CD14-positive monocyte (primary cell): ENCODE measurements at regions not wholly inside any gene's neighbourhood (a gene's known extent, or its start where the extent isn't known, plus 50 kb on each side); places are given as distances from the start of the nearest gene placed in this dataset.

ENCODE experiments used
- DNase-seq, 3 donors: peaks; one replicate each; pipeline ENCODE4 v3.0.0-alpha.2; 2011 to 2022
- H2AFZ ChIP-seq: 2 replicates; pipeline ENCODE4 v1.6.0; 2012; ENCODE audit warnings: mild to moderate bottlenecking, low read depth, low read length, inconsistent platforms; ENCODE audit not compliant: insufficient read depth, poor library complexity, severe bottlenecking
- H3K27ac ChIP-seq, 2 donors: 1 replicate in 1 of 2; 2 replicates in 1 of 2; pipeline ENCODE4 v1.5.1; 2012 to 2013; ENCODE audit warnings: low read length in 2 of 2, control low read depth in 1 of 2, inconsistent platforms in 1 of 2, low read depth in 1 of 2, mild to moderate bottlenecking in 1 of 2
- H3K27me3 ChIP-seq, 2 donors: one replicate each; pipeline versions ENCODE4 v1.6.0 to v1.6.1; 2011 to 2013; ENCODE audit warnings: low read length in 2 of 2; ENCODE audit not compliant: control insufficient read depth in 2 of 2, insufficient read depth in 2 of 2
- H3K36me3 ChIP-seq, 2 donors: replicated peaks in 1 of 2; 1 replicate in 1 of 2; 2 replicates in 1 of 2; pipeline versions ENCODE4 v1.5.1 to v1.6.1; 2012 to 2013; ENCODE audit warnings: low read length in 2 of 2, control low read depth in 1 of 2, inconsistent platforms in 1 of 2, mild to moderate bottlenecking in 1 of 2; ENCODE audit not compliant: insufficient read depth in 2 of 2, control insufficient read depth in 1 of 2
- H3K4me1 ChIP-seq, 2 donors: 1 replicate in 1 of 2; 2 replicates in 1 of 2; pipeline versions ENCODE4 v1.5.1 to v1.6.1; 2012 to 2013; ENCODE audit warnings: low read length in 2 of 2, control low read depth in 1 of 2, inconsistent platforms in 1 of 2, mild to moderate bottlenecking in 1 of 2, moderate library complexity in 1 of 2; ENCODE audit not compliant: insufficient read depth in 2 of 2, control insufficient read depth in 1 of 2
- H3K4me2 ChIP-seq: replicated peaks from 2 replicates; pipeline ENCODE3; 2012; ENCODE audit warnings: low read length, moderate library complexity, mild to moderate bottlenecking; ENCODE audit not compliant: poor library complexity, severe bottlenecking; ENCODE audit errors: extremely low read depth
- H3K4me3 ChIP-seq, 3 experiments: fragments of 200-600 bp in 1 of 3; sonication (generic) in 1 of 3; replicated peaks in 1 of 3; 1 replicate in 2 of 3; 2 replicates in 1 of 3; pipeline ENCODE4 v1.5.1; 2011 to 2013; ENCODE audit warnings: low read length in 3 of 3, mild to moderate bottlenecking in 3 of 3, control low read depth in 2 of 3, low read depth in 2 of 3, inconsistent platforms in 1 of 3, moderate library complexity in 1 of 3
- H3K79me2 ChIP-seq: 2 replicates; pipeline ENCODE4 v1.6.0; 2012; ENCODE audit warnings: mild to moderate bottlenecking, control low read depth, inconsistent platforms, low read length, moderate library complexity; ENCODE audit not compliant: insufficient read depth
- H3K9ac ChIP-seq: 2 replicates; pipeline ENCODE4 v1.6.0; 2017; ENCODE audit warnings: low read length, mild to moderate bottlenecking; ENCODE audit not compliant: insufficient read depth, poor library complexity, severe bottlenecking
- H3K9me3 ChIP-seq, 2 donors: replicated peaks in 1 of 2; 1 replicate in 1 of 2; 2 replicates in 1 of 2; pipeline versions ENCODE4 v1.5.1 to v1.6.1; 2012 to 2013; ENCODE audit warnings: low read length in 2 of 2, control low read depth in 1 of 2; ENCODE audit not compliant: control insufficient read depth in 1 of 2, insufficient read depth in 1 of 2
- H4K20me1 ChIP-seq: 2 replicates; pipeline ENCODE4 v1.6.0; 2012; ENCODE audit warnings: mild to moderate bottlenecking, low read length, control low read depth, moderate library complexity; ENCODE audit not compliant: insufficient read depth
- H3K27ac Mint-ChIP-seq, 7 donors: one replicate each; pipeline ENCODE4 v1.8.0; 2020; ENCODE audit warnings: mild to moderate bottlenecking in 7 of 7, mixed read lengths in 7 of 7, moderate library complexity in 6 of 7, inconsistent platforms in 2 of 7
- H3K27me3 Mint-ChIP-seq, 3 donors: one replicate each; pipeline ENCODE4 v1.8.0; 2021 to 2022; ENCODE audit warnings: low read depth in 3 of 3, mild to moderate bottlenecking in 3 of 3, mixed read lengths in 3 of 3, moderate library complexity in 3 of 3, inconsistent platforms in 1 of 3
- H3K36me3 Mint-ChIP-seq, 2 donors: one replicate each; pipeline ENCODE4 v1.8.0; 2020; ENCODE audit warnings: mixed read lengths in 2 of 2, inconsistent platforms in 1 of 2, mild to moderate bottlenecking in 1 of 2
- H3K4me1 Mint-ChIP-seq: one replicate; pipeline ENCODE4 v1.8.0; 2020; ENCODE audit warnings: mild to moderate bottlenecking, mixed read lengths
- H3K4me3 Mint-ChIP-seq, 2 donors: one replicate each; pipeline ENCODE4 v1.8.0; 2020; ENCODE audit warnings: mild to moderate bottlenecking in 2 of 2, mixed read lengths in 2 of 2, moderate library complexity in 1 of 2
- H3K9me3 Mint-ChIP-seq, 7 donors: one replicate each; pipeline ENCODE4 v1.8.0; 2020 to 2022; ENCODE audit warnings: mixed read lengths in 7 of 7, mild to moderate bottlenecking in 6 of 7, moderate library complexity in 6 of 7, inconsistent platforms in 2 of 7
- CTCF ChIP-seq: fragments of 200-600 bp; IDR thresholded peaks from one replicate; pipeline ENCODE4 v1.8.0; 2022; ENCODE audit warnings: antibody characterized with exemption, mild to moderate bottlenecking
- WGBS: methylation state at CpG from one replicate; pipeline ENCODE4 v1.1.5; 2013; ENCODE audit warnings: missing lambda C conversion rate; ENCODE audit not compliant: insufficient coverage; 5-methylcytosine and 5-hydroxymethylcytosine counted together
- intact Hi-C, 2 donors: fragments of 100-400 bp; cut with micrococcal nuclease; formaldehyde crosslinking; loops; one replicate each; pipeline versions ENCODE4 v1.15.0 to v1.15.1; 2023

- Histone ChIP-seq H3K27me3 (no peaks in the 10 kb centered on the region), H3K36me3 (no peaks in the 10 kb centered on the region), H3K9ac (no peak overlapping the region), H3K79me2 (no peaks in the 10 kb centered on the region), H3K27ac (no peak overlapping the region), H3K4me1 (no peaks in the 10 kb centered on the region), H3K9me3 (no peaks in the 10 kb centered on the region), H3K4me3 (no peak overlapping the region), H4K20me1 (no peaks in the 10 kb centered on the region), H2AFZ (no peak overlapping the region), H3K4me2 (no peak overlapping the region)
- Mint-ChIP-seq H3K9me3 (peaks cover 0 to 2% (median 0%) of the 10 kb centered on the region in 7 donors), H3K27me3 (peaks cover 0 to 9% (median 9%) of the 10 kb centered on the region in 3 donors), H3K4me1 (peaks cover 3% of the 10 kb centered on the region), H3K4me3 (no peak overlapping the region), H3K36me3 (no peaks in the 10 kb centered on the region), H3K27ac (no peak overlapping the region)
- DNase-seq: no peak
- TF ChIP-seq CTCF: no peak
- intact Hi-C loops: no loop called here
Measured at GRCh38 chr22:22377335-22377734, 131.2 kb downstream of the ZNF280B start.

- no peaks in the 10 kb centered on the region for H3K9me3 ChIP-seq
- no peaks in the 10 kb centered on the region for H3K79me2 ChIP-seq
- Mint-ChIP-seq H3K27ac (no peak overlapping the region), H3K27me3 (peaks cover 6 to 20% (median 14%) of the 10 kb centered on the region in 3 donors), H3K9me3 (peaks cover 0 to 2% (median 0%) of the 10 kb centered on the region in 7 donors), H3K4me1 (peaks cover 3% of the 10 kb centered on the region), H3K4me3 (no peak overlapping the region), H3K36me3 (no peaks in the 10 kb centered on the region)
- intact Hi-C loops: no loop called here
- H3K4me1 ChIP-seq: no peaks in the 10 kb centered on the region
- no peak for DNase-seq
- no peak overlapping the region for H3K27ac ChIP-seq
- no peak overlapping the region for H3K4me2 ChIP-seq
- H4K20me1 ChIP-seq: no peaks in the 10 kb centered on the region
- no peaks in the 10 kb centered on the region for H3K36me3 ChIP-seq
- H2AFZ ChIP-seq: no peak overlapping the region
- 100% methylated on average over 2 of the region's 8 CpGs for WGBS
- H3K4me3 ChIP-seq: no peak overlapping the region
- no peak overlapping the region for H3K9ac ChIP-seq
- peaks cover 0 to 4% of the 10 kb centered on the region in 2 donors for H3K27me3 ChIP-seq
- TF ChIP-seq CTCF: no peak
Measured at GRCh38 chr22:22378446-22379415, 129.8 kb downstream of the ZNF280B start.
